GM18511 (cell line): ENCODE measurements at regions not wholly inside any gene's neighbourhood (a gene's known extent, or its start where the extent isn't known, plus 50 kb on each side); places are given as distances from the start of the nearest gene placed in this dataset.

Experiments used
- ATAC-seq: cut with Tn5 transposase; IDR thresholded peaks from one replicate; pipeline ENCODE4 v1.9.1; 2021; ENCODE audit warnings: mild to moderate bottlenecking, moderate library complexity; ENCODE audit not compliant: unreplicated experiment

GRCh38 chr9:73219985-73220626, 68.4 kb downstream of the ANXA1 start:
- peak; percentile 85 for ATAC-seq

DNA sequence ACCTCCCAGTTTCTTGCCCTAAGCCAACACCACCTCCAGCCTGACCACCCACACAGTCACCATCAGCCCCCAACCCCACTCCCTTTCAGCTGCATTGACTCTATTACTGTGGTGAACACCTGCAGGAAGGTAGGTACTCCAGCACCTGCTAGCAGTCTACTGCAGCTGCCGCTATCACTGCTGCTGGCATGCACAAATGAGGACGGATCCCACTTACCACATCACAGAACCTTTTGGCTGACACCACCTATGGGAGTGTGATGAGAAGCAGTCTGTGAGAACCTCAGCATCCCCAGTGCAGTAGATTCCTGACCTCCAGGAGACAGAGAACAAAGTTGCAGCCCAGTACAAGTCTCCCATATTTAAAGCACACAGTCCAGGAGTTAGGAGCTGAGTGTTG, 71.9 kb downstream of the ANXA1 start:
- ATAC-seq, result no peak

DNA sequence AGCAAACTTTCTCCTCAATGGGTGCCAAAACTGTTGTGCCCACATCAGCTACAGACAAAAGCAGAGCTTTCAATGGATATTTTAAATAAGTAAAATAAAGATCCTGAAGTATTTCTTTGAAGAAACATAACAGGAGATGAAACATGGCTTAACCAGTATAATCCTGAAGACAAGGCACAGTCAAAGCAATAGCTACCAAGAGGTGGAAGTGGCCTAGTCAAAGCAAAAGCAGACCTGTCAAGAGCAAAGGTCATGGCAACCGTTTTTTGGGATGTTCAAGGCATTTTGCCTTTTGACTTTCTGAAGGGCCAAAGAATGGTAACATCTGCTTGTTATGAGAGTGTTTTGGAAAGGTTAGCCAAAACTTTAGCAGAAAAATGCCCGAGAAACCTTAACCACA, 77.9 kb downstream of the ANXA1 start:
- no peak for ATAC-seq

GRCh38 chr9:73230251-73230650, 78.6 kb downstream of the ANXA1 start:
- ATAC-seq, result no peak

DNA sequence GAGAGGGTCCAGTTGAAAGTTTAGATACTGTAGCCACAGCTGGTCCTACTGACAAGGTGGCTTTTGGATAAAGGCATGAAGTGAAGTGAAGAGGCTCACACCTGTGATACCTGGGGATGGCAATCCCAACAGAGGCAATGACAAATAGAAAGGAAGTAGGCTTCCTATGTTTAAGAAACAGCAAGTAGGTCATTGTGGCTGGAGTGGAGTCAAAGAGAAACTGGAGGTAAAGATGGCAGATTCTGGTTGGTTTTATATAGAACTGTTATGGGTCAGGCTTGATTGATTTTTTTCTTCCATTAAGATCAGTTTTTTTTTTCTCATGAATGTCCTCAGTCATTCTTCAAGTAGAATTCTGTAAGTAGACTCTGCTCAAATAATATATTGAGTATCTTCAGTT, 79.5 kb downstream of the ANXA1 start:
- no peak for ATAC-seq

DNA sequence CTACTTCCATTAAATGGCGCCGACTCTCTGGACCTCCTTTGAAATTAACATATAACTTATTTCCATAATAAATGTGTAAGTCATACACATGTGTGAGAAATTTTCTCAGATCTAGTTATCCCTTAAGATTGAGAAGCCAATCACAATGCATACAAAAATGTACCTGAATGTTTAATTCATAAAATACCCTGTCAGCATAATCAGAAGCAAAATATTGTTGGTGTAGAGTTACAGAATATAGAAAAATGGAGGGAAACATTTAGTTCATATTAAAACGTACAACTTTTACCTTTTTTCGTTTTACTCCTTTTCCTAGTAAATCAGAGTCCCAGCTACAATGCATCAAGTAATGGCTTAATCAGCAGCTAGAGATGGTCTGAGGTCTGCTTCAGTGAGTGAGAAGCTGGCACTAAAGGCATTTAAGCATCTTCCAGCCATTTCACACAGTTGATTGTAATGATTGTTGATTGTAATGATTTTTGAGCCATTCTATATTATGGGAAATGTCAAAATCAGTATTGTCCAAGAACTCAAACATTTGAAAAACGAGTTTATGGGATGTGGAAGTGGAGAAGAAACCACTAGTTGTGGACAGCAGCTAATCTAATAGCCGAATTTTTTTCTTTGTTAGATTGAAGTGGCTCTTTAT, 81.8 kb downstream of the ANXA1 start:
- no peak for ATAC-seq

GRCh38 chr9:73234008-73234360, 82.3 kb downstream of the ANXA1 start:
- no peak for ATAC-seq

DNA sequence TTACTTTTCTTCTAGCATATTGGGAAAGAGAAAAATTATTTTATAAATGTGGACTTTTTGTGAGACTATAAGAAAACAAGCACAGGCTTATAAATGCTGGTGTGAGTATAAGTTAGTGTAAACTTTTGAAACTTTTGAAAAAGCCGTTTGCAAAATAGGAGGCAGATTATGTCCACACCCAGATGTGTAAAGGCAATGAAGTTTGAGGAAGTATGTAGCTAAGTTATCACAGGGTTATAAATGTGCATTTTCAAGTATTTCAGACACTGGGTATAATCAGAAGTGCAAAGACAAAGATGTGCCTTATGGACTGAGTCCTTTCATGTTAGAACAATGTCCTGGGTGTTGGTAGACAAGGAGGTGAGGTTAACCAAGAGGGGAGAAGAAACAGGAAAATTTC, 85.5 kb downstream of the ANXA1 start:
- ATAC-seq, result no peak

- no peak for ATAC-seq
These were observed 88.1 kb downstream of the ANXA1 start for GRCh38 chr9:73239570-73240265.

DNA sequence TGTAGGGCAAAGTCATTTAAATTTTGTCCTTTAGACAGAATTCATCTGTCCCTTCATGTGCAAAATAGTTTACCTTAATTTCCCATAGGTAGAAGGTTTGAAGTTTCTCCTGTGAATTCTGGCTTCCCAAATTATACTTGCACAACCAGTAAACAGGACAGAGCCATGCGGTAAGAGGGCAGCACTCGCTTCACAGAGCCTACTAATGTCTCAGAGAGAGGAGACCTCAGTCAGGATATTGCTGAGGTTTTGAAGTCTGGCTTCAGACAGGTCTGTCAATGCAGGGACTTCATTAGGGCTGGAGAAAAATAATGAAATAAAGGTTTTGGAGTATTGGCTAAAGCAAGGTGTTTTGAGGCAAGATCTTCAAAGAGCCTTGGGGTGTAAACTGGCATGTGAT, 91.4 kb downstream of the ANXA1 start:
- no peak for ATAC-seq

GRCh38 chr9:73259086-73259696, 107.5 kb downstream of the ANXA1 start:
- ATAC-seq, result no peak

GRCh38 chr9:73260506-73260905, 108.8 kb downstream of the ANXA1 start:
- no peak for ATAC-seq

- ATAC-seq, result no peak
These were observed 113.0 kb downstream of the ANXA1 start for GRCh38 chr9:73264631-73265030.

- no peak for ATAC-seq
These were observed 114.2 kb downstream of the ANXA1 start for GRCh38 chr9:73265876-73266275.

GRCh38 chr9:73269430-73270101, 117.9 kb downstream of the ANXA1 start:
- no peak for ATAC-seq

GRCh38 chr9:73270967-73271721, 119.5 kb downstream of the ANXA1 start:
- peak; percentile 74 for ATAC-seq

- ATAC-seq, result no peak
These were observed 128.4 kb downstream of the ANXA1 start for GRCh38 chr9:73280113-73280512.

DNA sequence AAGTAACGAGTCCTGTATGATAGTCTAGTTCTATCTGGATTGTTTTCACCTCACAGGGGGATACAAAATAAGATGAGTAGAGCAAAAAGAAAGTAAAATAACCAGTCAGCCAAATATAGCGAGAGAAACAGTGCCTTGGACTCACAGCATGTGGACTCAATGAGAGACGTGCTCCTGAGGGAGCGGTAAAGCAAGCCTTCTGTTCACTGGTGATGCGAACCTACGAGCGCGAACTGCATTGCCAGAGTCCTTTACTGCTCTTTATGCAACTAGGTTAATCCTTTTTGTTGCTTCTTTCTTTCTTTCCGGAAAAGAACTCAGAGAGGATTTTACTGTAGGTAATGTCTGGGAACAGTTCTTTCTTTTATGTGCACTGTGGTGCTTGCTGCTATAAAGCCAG, 132.7 kb downstream of the ANXA1 start:
- ATAC-seq, result no peak

GRCh38 chr9:73294336-73294735, 142.7 kb downstream of the ANXA1 start:
- ATAC-seq, result no peak

DNA sequence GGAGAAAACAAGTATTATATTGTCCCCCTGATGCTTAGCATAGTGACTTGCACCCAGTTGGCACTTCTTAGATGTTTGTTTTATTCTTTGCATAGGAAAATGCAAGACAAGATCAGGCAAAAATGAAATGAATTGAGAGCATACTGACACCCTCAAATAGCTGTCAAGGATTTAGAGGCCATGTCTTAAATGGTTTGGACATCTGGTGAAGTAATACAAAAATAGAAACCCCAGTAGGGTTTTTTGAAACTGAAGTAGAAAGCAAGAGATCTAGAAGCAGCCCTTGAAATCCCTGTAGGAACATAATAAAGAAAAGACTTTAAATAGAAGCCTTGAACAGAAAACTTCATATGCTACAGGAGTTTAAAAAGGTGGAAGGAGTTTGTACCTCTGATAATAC, 174.3 kb downstream of the ANXA1 start:
- ATAC-seq, result no peak

DNA sequence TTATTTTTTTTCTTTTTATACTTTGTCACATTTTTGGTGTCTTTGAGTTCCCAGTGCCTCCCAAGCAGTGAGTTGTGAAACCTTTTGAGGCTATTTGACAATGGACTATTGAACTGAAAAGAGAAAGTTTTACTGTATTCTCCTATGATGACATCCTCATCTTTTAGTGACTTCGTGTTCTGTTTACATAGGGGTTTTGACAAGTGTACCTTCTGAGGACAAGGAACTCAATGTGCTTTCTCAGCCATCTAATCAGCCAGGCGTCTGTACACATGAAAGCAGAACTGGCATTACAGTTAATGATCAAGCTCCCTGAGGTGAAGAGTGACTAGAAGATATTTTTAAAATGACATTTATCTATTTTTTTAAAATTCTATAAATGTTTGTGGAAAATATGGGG, 175.5 kb downstream of the ANXA1 start:
- no peak for ATAC-seq
